BLaER1 (cell line): ENCODE measurements at regions not wholly inside any gene's neighbourhood (a gene's known extent, or its start where the extent isn't known, plus 50 kb on each side); places are given as distances from the start of the nearest gene placed in this dataset.

Source experiments
- H3K27ac ChIP-seq: shearing (Covaris generic); formaldehyde crosslinking; 2 replicates; pipeline ENCODE4 v1.8.1; 2022
- H3K27me3 ChIP-seq: shearing (Covaris generic); formaldehyde crosslinking; 2 replicates; pipeline ENCODE4 v1.8.1; 2022
- H3K36me3 ChIP-seq: shearing (Covaris generic); formaldehyde crosslinking; 2 replicates; pipeline ENCODE4 v1.8.1; 2022
- H3K4me1 ChIP-seq: shearing (Covaris generic); formaldehyde crosslinking; 2 replicates; pipeline ENCODE4 v1.8.1; 2022
- H3K4me2 ChIP-seq: shearing (Covaris generic); formaldehyde crosslinking; 2 replicates; pipeline ENCODE4 v1.8.1; 2022
- H3K4me3 ChIP-seq: shearing (Covaris generic); formaldehyde crosslinking; 2 replicates; pipeline ENCODE4 v1.8.1; 2022
- H3K9ac ChIP-seq: shearing (Covaris generic); formaldehyde crosslinking; 2 replicates; pipeline ENCODE4 v1.8.1; 2022
- H3K9me3 ChIP-seq: shearing (Covaris generic); formaldehyde crosslinking; 2 replicates; pipeline ENCODE4 v1.8.1; 2022
- H4K20me1 ChIP-seq: shearing (Covaris generic); formaldehyde crosslinking; 2 replicates; pipeline ENCODE4 v1.8.1; 2022
- Cebpa-rat ChIP-seq: shearing (Covaris generic); IDR thresholded peaks from 2 replicates; pipeline ENCODE4 v1.8.1; 2022

DNA sequence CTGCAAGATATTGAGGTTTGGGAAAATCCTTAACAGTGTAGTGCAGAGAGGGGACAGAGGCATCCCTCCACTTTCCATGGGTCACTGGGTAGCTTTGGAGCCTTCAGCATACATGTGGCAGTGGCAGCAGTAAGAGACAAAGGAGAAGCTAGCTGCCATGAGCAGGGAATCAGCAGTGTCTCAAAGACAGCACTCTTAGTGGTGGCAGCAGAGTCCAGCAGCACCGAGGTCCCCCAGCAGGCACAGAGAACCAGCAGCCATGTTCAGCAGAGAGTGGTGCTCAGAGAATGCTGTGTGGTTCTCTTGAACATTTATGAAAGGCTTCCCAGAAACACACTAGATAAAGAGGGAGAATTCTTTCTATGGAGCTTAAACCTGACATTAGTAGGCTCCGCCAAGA is 308.5 kb downstream of the CENPC start:
- TF ChIP-seq Cebpa-rat = no peak
- Histone ChIP-seq H3K4me2 (no peak overlapping the region), H3K27me3 (no peaks in the 10 kb centered on the region), H3K27ac (no peak overlapping the region), H3K4me3 (no peak overlapping the region), H3K36me3 (no peaks in the 10 kb centered on the region), H3K9ac (no peak overlapping the region), H3K9me3 (no peaks in the 10 kb centered on the region), H3K4me1 (no peaks in the 10 kb centered on the region), H4K20me1 (no peaks in the 10 kb centered on the region)

DNA sequence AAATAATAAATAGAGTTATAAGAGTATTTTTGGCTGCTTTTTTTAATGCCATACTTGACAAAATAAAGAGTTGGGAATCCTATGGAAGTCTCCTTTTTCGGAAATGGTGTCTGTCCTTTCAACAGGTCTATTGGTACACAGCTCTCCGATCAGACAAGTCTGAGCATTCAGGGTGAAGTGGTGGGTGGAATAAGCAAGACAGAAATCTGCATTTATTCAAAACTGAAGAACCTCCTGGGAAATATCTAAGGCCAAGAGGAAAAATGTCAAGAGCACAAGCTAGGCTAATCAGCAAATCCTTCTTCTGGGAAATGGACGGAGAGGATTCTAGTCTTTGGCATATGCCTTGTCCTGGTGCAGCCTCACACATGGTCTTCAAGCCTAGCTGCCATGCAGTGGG is 309.0 kb downstream of the CENPC start:
- Histone ChIP-seq H3K4me2 (no peak overlapping the region), H3K4me1 (no peaks in the 10 kb centered on the region), H3K27me3 (no peaks in the 10 kb centered on the region), H3K9ac (no peak overlapping the region), H3K4me3 (no peak overlapping the region), H3K9me3 (no peaks in the 10 kb centered on the region), H3K27ac (no peak overlapping the region), H4K20me1 (no peaks in the 10 kb centered on the region), H3K36me3 (no peaks in the 10 kb centered on the region)
- no peak for TF ChIP-seq Cebpa-rat

DNA sequence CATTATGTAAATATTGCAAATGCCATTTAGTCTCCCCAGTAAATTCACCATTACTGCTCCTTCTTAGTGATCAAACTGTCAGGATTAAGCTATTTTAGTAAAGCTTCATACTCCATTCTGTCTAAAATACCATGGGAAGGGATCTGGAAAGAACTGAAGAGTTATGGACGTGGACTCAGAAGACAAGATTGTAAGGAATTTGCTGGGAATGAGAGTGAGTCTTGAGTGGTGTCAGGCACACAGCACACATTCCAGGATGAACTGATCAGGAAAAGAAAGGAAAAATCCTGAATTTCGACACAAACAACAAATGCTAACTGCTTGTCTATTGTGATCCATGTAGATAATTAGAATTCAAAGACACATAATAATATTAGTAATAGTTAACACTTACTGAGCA is 311.0 kb downstream of the CENPC start:
- TF ChIP-seq Cebpa-rat = no peak
- H3K4me3 ChIP-seq = no peak overlapping the region
- no peaks in the 10 kb centered on the region for H3K9me3 ChIP-seq
- H3K4me2 ChIP-seq = no peak overlapping the region
- H3K9ac ChIP-seq = no peak overlapping the region
- H3K27me3 ChIP-seq = no peaks in the 10 kb centered on the region
- no peaks in the 10 kb centered on the region for H3K36me3 ChIP-seq
- H3K4me1 ChIP-seq = no peaks in the 10 kb centered on the region
- no peak overlapping the region for H3K27ac ChIP-seq
- H4K20me1 ChIP-seq = no peaks in the 10 kb centered on the region

DNA sequence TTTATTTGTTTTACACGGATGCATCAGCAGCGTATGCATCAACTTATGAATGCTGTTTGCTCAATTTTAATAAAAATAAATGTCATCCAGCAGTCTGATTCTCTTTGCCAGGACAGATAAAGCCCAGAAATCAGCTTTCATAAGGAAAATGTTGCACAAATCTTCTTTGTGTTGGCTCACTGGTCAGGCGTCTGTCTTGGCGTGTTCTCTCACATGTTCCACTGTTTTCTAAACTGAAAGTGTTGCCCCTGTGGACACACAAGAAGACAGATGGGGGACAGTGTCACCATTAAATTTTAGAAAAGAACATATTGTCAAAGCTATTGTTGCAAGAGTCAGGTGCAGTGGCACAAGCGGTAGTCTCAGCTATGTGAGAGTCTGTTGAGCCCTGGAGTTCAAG is 316.2 kb downstream of the CENPC start:
- TF ChIP-seq Cebpa-rat = no peak
- no peak overlapping the region for H3K4me3 ChIP-seq
- no peak overlapping the region for H3K4me2 ChIP-seq

DNA sequence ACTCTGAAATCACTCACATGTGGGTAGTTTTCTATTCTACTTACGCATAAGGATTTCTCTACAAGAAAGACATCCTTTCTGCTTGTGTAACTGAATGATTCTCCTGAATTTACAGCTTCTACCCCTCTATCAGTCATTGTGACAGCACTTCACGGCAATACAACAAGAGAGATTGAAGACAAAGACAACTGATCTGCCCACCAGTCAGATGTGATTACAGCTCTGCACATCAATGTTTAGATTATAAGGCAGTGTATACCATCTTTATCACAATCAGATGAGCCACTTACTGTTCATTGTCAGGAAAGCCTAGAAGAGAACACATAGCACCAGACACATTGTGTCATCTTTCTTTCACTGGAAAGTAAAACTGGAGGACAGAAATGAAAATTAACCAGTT is 324.4 kb downstream of the CENPC start:
- H3K27ac ChIP-seq = no peak overlapping the region
- no peaks in the 10 kb centered on the region for H4K20me1 ChIP-seq
- no peak overlapping the region for H3K4me2 ChIP-seq
- H3K9ac ChIP-seq = no peak overlapping the region
- no peaks in the 10 kb centered on the region for H3K9me3 ChIP-seq
- no peaks in the 10 kb centered on the region for H3K4me1 ChIP-seq
- no peak overlapping the region for H3K4me3 ChIP-seq
- TF ChIP-seq Cebpa-rat = no peak
- H3K27me3 ChIP-seq = no peaks in the 10 kb centered on the region
- H3K36me3 ChIP-seq = no peaks in the 10 kb centered on the region

More for the DNA sequence above, 316.2 kb downstream of the CENPC start:
- Histone ChIP-seq H3K9ac (no peak overlapping the region), H3K27me3 (no peaks in the 10 kb centered on the region), H3K4me1 (no peaks in the 10 kb centered on the region), H4K20me1 (no peaks in the 10 kb centered on the region), H3K9me3 (no peaks in the 10 kb centered on the region), H3K36me3 (no peaks in the 10 kb centered on the region), H3K27ac (no peak overlapping the region)

DNA sequence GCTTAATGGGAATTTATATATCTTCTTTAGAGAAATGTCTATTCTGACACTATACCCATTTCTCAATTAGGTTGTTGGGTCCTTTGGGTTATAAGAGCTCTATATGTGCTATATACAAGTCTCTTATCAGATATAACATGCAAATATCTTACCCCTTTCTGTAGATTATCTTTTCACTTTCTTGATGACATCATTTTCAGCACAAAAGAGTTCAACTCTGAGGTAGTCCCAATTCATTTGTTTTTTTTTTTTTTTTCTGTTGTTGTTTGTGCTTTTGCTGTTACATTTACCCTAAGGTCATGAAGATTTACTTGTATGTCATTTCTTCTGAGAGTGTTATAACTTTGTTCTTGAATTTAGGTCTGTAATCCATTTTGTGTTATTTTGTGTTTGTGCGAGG is 326.4 kb downstream of the CENPC start:
- no peak overlapping the region for H3K27ac ChIP-seq
- no peaks in the 10 kb centered on the region for H3K4me1 ChIP-seq
- no peak overlapping the region for H3K4me2 ChIP-seq
- no peaks in the 10 kb centered on the region for H3K36me3 ChIP-seq
- no peaks in the 10 kb centered on the region for H3K9me3 ChIP-seq
- no peaks in the 10 kb centered on the region for H3K27me3 ChIP-seq
- H3K9ac ChIP-seq = no peak overlapping the region
- no peak for TF ChIP-seq Cebpa-rat
- H4K20me1 ChIP-seq = no peaks in the 10 kb centered on the region
- no peak overlapping the region for H3K4me3 ChIP-seq

DNA sequence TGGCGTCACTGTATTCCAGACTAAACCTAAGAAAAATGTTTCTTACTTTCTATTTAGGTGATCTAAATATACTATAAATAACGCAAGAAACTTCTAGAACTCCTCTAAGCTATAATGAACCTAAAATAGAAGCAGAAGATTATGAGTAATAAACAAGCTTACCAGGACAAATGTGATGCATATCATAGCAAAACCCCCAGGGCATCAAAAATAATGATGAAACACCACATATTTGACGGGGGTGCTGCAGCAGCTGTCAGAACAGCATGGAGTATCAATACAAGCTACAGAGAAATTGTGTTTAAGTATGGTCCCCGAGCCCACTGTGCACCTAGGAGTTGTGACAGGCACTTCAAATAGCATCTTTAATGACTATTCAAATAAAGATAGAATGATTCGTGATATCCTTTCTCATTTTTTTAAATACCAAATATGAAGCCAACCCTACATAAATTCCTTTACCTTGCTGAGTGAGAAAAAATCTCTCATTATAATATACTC is 337.3 kb downstream of the CENPC start:
- Histone ChIP-seq H3K36me3 (no peaks in the 10 kb centered on the region), H3K27me3 (no peaks in the 10 kb centered on the region), H4K20me1 (no peaks in the 10 kb centered on the region), H3K27ac (no peak overlapping the region), H3K4me2 (no peak overlapping the region), H3K4me1 (no peaks in the 10 kb centered on the region), H3K9me3 (peaks cover 7% of the 10 kb centered on the region; the same call in 1 of the 2 replicates), H3K9ac (no peak overlapping the region), H3K4me3 (no peak overlapping the region)
- TF ChIP-seq Cebpa-rat = no peak

DNA sequence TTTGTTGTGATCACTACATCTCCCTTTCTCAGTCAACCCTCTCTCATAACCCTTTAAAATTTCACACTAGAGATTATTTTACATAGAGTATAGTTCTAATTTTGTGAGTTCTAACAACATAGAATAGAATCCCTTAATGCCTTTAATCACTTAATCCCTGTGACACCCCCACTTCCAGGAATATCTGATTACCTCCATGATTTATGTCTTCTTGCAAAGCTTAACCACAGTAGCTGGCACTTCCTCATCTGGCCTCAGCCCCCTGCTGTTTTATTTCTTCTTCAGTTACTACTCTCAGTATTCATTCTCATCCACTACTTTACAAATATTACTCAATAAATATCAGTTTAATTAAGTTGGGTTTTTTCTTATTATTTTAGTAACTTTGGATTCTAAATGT is 340.9 kb downstream of the CENPC start:
- Histone ChIP-seq H3K4me1 (no peaks in the 10 kb centered on the region), H3K27me3 (no peaks in the 10 kb centered on the region), H3K9ac (no peak overlapping the region), H4K20me1 (no peaks in the 10 kb centered on the region), H3K4me3 (no peak overlapping the region), H3K9me3 (no peaks in the 10 kb centered on the region), H3K4me2 (no peak overlapping the region), H3K27ac (no peak overlapping the region), H3K36me3 (no peaks in the 10 kb centered on the region)
- TF ChIP-seq Cebpa-rat = no peak

DNA sequence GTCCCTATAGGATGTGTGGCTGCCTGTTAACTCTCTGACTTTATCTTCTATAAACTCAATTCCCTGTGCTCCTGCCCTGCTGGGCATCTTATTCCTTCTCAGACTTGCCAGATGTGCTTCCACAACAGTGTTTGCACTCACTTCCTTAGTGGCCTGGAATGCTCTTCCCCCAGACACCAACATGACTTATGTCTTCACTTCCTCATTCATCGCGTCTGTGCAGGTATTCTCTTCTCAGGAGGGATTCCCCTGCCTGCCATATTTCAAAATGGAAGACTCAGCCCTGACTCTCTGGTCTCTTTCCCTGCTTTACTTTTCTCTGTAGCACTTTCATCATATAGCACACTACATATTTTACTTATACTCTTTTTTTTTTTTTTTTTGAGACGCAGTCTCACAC is 344.0 kb downstream of the CENPC start:
- H3K36me3 ChIP-seq = no peaks in the 10 kb centered on the region
- no peaks in the 10 kb centered on the region for H3K9me3 ChIP-seq
- TF ChIP-seq Cebpa-rat = no peak
- H4K20me1 ChIP-seq = no peaks in the 10 kb centered on the region
- no peak overlapping the region for H3K4me2 ChIP-seq
- no peak overlapping the region for H3K27ac ChIP-seq
- H3K4me1 ChIP-seq = no peaks in the 10 kb centered on the region
- no peaks in the 10 kb centered on the region for H3K27me3 ChIP-seq
- no peak overlapping the region for H3K9ac ChIP-seq
- no peak overlapping the region for H3K4me3 ChIP-seq

DNA sequence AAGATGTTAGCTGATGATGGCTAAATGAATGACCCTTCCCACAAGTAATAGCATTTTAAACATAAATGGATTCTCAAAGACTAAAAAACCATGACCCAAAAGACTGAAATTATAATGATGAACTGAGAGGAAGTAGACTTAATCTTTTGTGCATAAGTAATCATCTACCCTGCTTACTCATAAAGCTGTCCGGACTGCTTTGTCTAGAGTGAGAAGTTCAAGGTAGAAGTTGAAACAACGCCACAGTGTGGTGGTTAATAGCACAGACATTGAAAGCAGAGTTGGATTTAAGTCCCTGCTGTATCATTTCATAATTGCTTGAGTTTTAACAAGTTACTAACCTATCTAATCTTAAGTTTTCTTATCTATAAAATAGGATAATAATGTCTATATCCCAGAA is 346.6 kb downstream of the CENPC start:
- H3K9me3 ChIP-seq = no peaks in the 10 kb centered on the region
- no peaks in the 10 kb centered on the region for H3K36me3 ChIP-seq
- no peak overlapping the region for H3K4me3 ChIP-seq
- H3K4me1 ChIP-seq = no peaks in the 10 kb centered on the region
- H3K27ac ChIP-seq = no peak overlapping the region
- no peak overlapping the region for H3K4me2 ChIP-seq
- H3K27me3 ChIP-seq = no peaks in the 10 kb centered on the region
- TF ChIP-seq Cebpa-rat = no peak
- no peaks in the 10 kb centered on the region for H4K20me1 ChIP-seq
- H3K9ac ChIP-seq = no peak overlapping the region

DNA sequence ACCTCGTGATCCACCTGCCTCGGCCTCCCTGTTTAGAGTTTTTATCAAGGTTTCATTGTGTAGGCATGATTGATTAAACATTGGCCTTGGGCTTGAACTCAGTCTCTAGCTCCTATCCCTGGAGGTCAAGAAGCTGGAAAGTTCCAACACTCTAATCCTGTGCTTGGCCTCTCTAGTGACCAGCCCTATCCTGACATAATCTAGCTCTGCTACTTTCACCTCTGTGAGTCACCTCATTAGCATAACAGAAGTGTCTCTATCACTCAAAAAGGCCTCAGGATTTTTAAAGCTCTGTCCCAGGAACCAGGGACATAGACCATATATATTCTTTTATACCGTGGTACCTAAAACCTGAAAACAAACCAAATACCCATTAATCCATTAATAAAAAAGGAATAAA is 377.5 kb downstream of the CENPC start:
- no peak overlapping the region for H3K27ac ChIP-seq
- no peaks in the 10 kb centered on the region for H3K36me3 ChIP-seq
- H3K4me1 ChIP-seq = no peaks in the 10 kb centered on the region
- no peak overlapping the region for H3K9ac ChIP-seq
- H3K27me3 ChIP-seq = no peaks in the 10 kb centered on the region
- no peak overlapping the region for H3K4me3 ChIP-seq
- no peak for TF ChIP-seq Cebpa-rat
- H4K20me1 ChIP-seq = no peaks in the 10 kb centered on the region
- no peak overlapping the region for H3K4me2 ChIP-seq
- H3K9me3 ChIP-seq = no peaks in the 10 kb centered on the region
